LNCaP clone FGC (cell line): ENCODE measurements at regions not wholly inside any gene's neighbourhood (a gene's known extent, or its start where the extent isn't known, plus 50 kb on each side); places are given as distances from the start of the nearest gene placed in this dataset.
"Not testable (repeated sequence)": the region's sequence is repeated elsewhere in the genome, so short reads cannot be mapped to it uniquely, and the experiment has no call there.

Source experiments
- DNase-seq: peaks from one replicate; pipeline ENCODE4 v3.0.0-alpha.2; 2011; ENCODE audit warnings: low read depth
- H3K4me3 ChIP-seq: 2 replicates; pipeline ENCODE4 v1.5.1; 2011; ENCODE audit warnings: mild to moderate bottlenecking, low read depth, low read length, control low read depth
- TF ChIP-seq, protein P1 (sequence below): IDR thresholded peaks from 2 replicates; pipeline ENCODE4 v1.5.1; 2012; ENCODE audit warnings: mild to moderate bottlenecking; ENCODE audit not compliant: control insufficient read depth, insufficient read depth; ENCODE audit errors: extremely low read depth

- TF ChIP-seq, protein P1, sequence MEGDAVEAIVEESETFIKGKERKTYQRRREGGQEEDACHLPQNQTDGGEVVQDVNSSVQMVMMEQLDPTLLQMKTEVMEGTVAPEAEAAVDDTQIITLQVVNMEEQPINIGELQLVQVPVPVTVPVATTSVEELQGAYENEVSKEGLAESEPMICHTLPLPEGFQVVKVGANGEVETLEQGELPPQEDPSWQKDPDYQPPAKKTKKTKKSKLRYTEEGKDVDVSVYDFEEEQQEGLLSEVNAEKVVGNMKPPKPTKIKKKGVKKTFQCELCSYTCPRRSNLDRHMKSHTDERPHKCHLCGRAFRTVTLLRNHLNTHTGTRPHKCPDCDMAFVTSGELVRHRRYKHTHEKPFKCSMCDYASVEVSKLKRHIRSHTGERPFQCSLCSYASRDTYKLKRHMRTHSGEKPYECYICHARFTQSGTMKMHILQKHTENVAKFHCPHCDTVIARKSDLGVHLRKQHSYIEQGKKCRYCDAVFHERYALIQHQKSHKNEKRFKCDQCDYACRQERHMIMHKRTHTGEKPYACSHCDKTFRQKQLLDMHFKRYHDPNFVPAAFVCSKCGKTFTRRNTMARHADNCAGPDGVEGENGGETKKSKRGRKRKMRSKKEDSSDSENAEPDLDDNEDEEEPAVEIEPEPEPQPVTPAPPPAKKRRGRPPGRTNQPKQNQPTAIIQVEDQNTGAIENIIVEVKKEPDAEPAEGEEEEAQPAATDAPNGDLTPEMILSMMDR = no peak
- no peak for DNase-seq
- H3K4me3 ChIP-seq = no peak overlapping the region
These were observed 530.7 kb upstream of the ADGRL2 start for GRCh38 chr1:81270051-81270450.

- TF ChIP-seq, protein P1 = no peak
- DNase-seq = no peak
- H3K4me3 ChIP-seq = no peak overlapping the region
These were observed 535.8 kb upstream of the ADGRL2 start for GRCh38 chr1:81264976-81265375.

GRCh38 chr1:81259625-81260411, 540.9 kb upstream of the ADGRL2 start:
- H3K4me3 ChIP-seq = no peak overlapping the region
- TF ChIP-seq, protein P1 = no peak
- DNase-seq = no peak

- DNase-seq = no peak
- H3K4me3 ChIP-seq = no peak overlapping the region
- TF ChIP-seq, protein P1 = no peak
These were observed 546.2 kb upstream of the ADGRL2 start for GRCh38 chr1:81254560-81254959.

GRCh38 chr1:81254068-81254467, 546.7 kb upstream of the ADGRL2 start:
- no peak overlapping the region for H3K4me3 ChIP-seq
- no peak for DNase-seq
- TF ChIP-seq, protein P1 = no peak

DNA sequence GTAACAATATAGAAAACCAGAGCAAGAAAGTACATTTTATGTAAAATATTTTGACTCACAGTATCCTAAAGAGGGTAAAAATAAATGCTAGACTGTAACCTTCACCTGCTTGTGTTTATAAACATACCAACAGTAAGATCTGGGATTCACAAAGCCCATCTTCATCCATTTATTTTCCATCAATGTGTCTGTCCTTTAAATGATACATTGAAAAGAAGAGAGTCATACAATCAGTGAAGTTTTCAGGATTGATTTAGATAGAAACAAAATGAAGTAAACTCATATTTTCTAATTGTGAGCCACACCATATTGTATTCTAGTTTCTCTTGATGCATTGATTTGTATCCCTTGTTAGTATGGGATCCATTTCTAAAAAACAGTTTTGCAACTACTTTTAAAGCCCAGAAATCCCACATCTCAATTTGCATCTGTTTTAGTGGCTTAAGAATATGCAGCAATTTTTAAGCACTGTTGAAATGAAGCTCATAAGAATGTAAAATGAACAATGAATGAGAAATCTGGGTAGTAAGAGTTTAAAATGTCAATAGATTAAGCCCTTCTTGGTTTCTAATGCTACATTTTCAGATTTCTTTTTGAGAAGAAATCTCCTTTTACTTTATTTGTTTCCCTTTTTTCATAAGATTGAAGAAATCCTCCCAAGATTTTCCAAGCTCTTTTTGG, 548.1 kb upstream of the ADGRL2 start:
- H3K4me3 ChIP-seq = no peak overlapping the region
- DNase-seq = no peak
- TF ChIP-seq, protein P1 = no peak

DNA sequence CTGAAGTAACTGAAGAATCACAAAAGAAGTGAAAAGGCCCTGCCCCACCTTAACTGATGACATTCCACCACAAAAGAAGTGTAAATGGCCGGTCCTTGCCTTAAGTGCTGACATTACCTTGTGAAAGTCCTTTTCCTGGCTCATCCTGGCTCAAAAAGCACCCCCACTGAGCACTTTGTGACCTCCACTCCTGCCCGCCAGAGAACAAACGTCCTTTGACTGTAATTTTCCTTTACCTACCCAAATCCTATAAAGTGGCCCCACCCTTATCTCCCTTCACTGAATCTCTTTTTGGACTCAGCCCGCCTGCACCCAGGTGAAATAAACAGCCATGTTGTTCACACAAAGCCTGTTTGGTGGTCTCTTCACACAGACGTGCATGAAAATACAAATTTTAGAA, 549.9 kb upstream of the ADGRL2 start:
- not testable (repeated sequence) for DNase-seq, H3K4me3 ChIP-seq

- not testable (repeated sequence) for DNase-seq, H3K4me3 ChIP-seq
These were observed 555.5 kb upstream of the ADGRL2 start for GRCh38 chr1:81245084-81245715.

- H3K4me3 ChIP-seq, DNase-seq: not testable (repeated sequence)
These were observed 556.1 kb upstream of the ADGRL2 start for GRCh38 chr1:81244612-81245011.
